Lower leg skin (tissue), 3 donors: ENCODE measurements at regions not wholly inside any gene's neighbourhood (a gene's known extent, or its start where the extent isn't known, plus 50 kb on each side); places are given as distances from the start of the nearest gene placed in this dataset.

Experiments
- POLR2A ChIP-seq, 2 donors: fragments of 450-650 bp; IDR thresholded peaks; one replicate each; pipeline ENCODE4 v1.6.1; 2016 to 2017; ENCODE audit warnings: antibody characterized with exemption in 2 of 2, mild to moderate bottlenecking in 1 of 2, moderate library complexity in 1 of 2
- TF ChIP-seq, protein P1 (sequence below), 3 donors: fragments of 450-650 bp; IDR thresholded peaks; one replicate each; pipeline ENCODE4 v1.5.1; 2016; ENCODE audit warnings: antibody characterized with exemption in 3 of 3, mild to moderate bottlenecking in 3 of 3, moderate library complexity in 2 of 3

GRCh38 chrX:82912382-82912781 is 595.7 kb upstream of the POU3F4 start:
- TF ChIP-seq, protein P1, sequence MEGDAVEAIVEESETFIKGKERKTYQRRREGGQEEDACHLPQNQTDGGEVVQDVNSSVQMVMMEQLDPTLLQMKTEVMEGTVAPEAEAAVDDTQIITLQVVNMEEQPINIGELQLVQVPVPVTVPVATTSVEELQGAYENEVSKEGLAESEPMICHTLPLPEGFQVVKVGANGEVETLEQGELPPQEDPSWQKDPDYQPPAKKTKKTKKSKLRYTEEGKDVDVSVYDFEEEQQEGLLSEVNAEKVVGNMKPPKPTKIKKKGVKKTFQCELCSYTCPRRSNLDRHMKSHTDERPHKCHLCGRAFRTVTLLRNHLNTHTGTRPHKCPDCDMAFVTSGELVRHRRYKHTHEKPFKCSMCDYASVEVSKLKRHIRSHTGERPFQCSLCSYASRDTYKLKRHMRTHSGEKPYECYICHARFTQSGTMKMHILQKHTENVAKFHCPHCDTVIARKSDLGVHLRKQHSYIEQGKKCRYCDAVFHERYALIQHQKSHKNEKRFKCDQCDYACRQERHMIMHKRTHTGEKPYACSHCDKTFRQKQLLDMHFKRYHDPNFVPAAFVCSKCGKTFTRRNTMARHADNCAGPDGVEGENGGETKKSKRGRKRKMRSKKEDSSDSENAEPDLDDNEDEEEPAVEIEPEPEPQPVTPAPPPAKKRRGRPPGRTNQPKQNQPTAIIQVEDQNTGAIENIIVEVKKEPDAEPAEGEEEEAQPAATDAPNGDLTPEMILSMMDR (IDR thresholded peaks at IDR 0.05), result no peak
- TF ChIP-seq POLR2A (IDR thresholded peaks at IDR 0.05), result no peak
